Uterus (tissue), 3 donors: ENCODE measurements at regions not wholly inside any gene's neighbourhood (a gene's known extent, or its start where the extent isn't known, plus 50 kb on each side); places are given as distances from the start of the nearest gene placed in this dataset.

Experiments
- DNase-seq, 2 donors: peaks; one replicate each; pipeline ENCODE4 v3.0.0-alpha.2; 2019 to 2020
- H3K27ac ChIP-seq, 2 donors: fragments of 200-600 bp; sonication (generic); 1 replicate in 1 of 2; 2 replicates in 1 of 2; pipeline ENCODE4 v1.5.1; 2016 to 2018
- H3K27me3 ChIP-seq, 2 donors: fragments of 200-600 bp; sonication (generic); one replicate each; pipeline ENCODE4 v1.5.1; 2018 to 2019; ENCODE audit warnings: control low read depth in 1 of 2
- H3K36me3 ChIP-seq, 2 donors: fragments of 200-600 bp; sonication (generic); one replicate each; pipeline ENCODE4 v1.5.1; 2019; ENCODE audit warnings: control low read depth in 1 of 2
- H3K4me1 ChIP-seq, 2 donors: fragments of 200-600 bp; sonication (generic); one replicate each; pipeline ENCODE4 v1.5.1; 2018 to 2019; ENCODE audit warnings: control low read depth in 1 of 2
- H3K4me3 ChIP-seq, 2 donors: fragments of 200-600 bp; sonication (generic); 1 replicate in 1 of 2; 2 replicates in 1 of 2; pipeline ENCODE4 v1.5.1; 2018 to 2019; ENCODE audit warnings: mild to moderate bottlenecking in 1 of 2
- H3K9me3 ChIP-seq, 2 donors: fragments of 200-600 bp; sonication (generic); one replicate each; pipeline ENCODE4 v1.5.1; 2019; ENCODE audit warnings: control low read depth in 1 of 2
- POLR2A ChIP-seq, 2 donors: fragments of 450-650 bp; IDR thresholded peaks; one replicate each; pipeline ENCODE4 v1.6.1; 2016; ENCODE audit warnings: antibody characterized with exemption in 2 of 2, mild to moderate bottlenecking in 1 of 2, moderate library complexity in 1 of 2
- intact Hi-C: fragments of 100-400 bp; cut with DNase I; formaldehyde crosslinking; loops from one replicate; pipeline ENCODE4 v1.15.1; 2023; ENCODE audit warnings: low total_unique reads
- TF ChIP-seq, protein P1 (sequence below), 4 experiments: fragments of 200-600 bp in 2 of 4; fragments of 450-650 bp in 2 of 4; sonication (generic) in 2 of 4; IDR thresholded peaks; one replicate each; pipeline ENCODE4 v1.5.1; 2016 to 2019; ENCODE audit warnings: antibody characterized with exemption in 4 of 4, mild to moderate bottlenecking in 2 of 4, moderate library complexity in 1 of 4
- donor health status: DM: yes; HTN: yes; CAD: no.

- H3K4me3 ChIP-seq: no peak overlapping the region
- H3K9me3 ChIP-seq: no peaks in the 10 kb centered on the region
- no peak overlapping the region for H3K27ac ChIP-seq
- H3K27me3 ChIP-seq: no peaks in the 10 kb centered on the region
- DNase-seq: no peak
- no peaks in the 10 kb centered on the region for H3K4me1 ChIP-seq
- no peak for TF ChIP-seq POLR2A (IDR thresholded peaks at IDR 0.05)
- TF ChIP-seq, protein P1, sequence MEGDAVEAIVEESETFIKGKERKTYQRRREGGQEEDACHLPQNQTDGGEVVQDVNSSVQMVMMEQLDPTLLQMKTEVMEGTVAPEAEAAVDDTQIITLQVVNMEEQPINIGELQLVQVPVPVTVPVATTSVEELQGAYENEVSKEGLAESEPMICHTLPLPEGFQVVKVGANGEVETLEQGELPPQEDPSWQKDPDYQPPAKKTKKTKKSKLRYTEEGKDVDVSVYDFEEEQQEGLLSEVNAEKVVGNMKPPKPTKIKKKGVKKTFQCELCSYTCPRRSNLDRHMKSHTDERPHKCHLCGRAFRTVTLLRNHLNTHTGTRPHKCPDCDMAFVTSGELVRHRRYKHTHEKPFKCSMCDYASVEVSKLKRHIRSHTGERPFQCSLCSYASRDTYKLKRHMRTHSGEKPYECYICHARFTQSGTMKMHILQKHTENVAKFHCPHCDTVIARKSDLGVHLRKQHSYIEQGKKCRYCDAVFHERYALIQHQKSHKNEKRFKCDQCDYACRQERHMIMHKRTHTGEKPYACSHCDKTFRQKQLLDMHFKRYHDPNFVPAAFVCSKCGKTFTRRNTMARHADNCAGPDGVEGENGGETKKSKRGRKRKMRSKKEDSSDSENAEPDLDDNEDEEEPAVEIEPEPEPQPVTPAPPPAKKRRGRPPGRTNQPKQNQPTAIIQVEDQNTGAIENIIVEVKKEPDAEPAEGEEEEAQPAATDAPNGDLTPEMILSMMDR (IDR thresholded peaks at IDR 0.05): no peak
- no peaks in the 10 kb centered on the region for H3K36me3 ChIP-seq
- intact Hi-C loops: no loop called here
These were observed 547.8 kb downstream of the NPHP4 start for GRCh38 chr1:5444396-5444795.

DNA sequence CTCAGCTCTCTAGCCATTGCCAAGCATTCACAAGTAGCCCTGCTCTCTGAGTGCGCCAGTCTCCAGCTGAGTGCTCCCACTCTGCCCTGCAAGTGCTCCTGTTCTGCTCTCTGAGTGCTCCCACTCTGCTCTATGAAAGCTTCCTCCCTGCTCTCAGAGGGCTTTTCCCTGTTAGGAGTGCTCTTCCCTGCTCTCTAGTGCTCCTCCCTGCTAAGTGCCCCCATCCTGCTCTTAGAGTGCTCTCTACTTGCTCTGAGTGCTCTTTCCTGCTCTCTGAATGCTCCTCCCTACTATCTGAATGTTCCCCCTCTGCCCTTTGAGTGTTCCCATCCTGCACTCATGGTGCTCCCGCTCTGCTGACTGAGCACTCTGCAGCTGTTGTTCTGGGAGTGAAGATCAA lies 555.4 kb downstream of the NPHP4 start:
- TF ChIP-seq, protein P1 (IDR thresholded peaks at IDR 0.05): no peak
- no peak for TF ChIP-seq POLR2A (IDR thresholded peaks at IDR 0.05)

DNA sequence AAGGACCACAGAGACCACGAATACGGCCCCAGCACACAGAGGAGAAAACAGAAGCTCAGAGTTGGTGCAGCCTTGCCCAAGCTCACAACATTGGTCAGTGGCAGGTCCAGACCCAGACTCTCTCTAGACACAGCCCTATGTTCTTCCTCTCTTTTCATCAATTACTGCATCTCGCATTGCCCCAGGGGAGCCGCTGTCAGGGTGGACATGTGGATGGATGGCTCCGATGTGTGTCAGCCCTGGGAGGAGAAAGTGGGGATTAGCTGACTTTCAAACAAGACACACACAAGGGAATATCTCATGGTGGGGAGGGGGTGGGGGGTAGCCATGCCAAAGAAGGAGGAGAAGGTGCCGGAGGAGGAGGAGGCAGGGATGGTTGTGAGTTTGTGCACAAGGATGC lies 556.8 kb downstream of the NPHP4 start:
- H3K4me1 ChIP-seq: no peaks in the 10 kb centered on the region
- H3K27ac ChIP-seq: no peak overlapping the region
- no peaks in the 10 kb centered on the region for H3K36me3 ChIP-seq
- DNase-seq: no peak
- H3K27me3 ChIP-seq: no peaks in the 10 kb centered on the region
- no peaks in the 10 kb centered on the region for H3K9me3 ChIP-seq
- no peak overlapping the region for H3K4me3 ChIP-seq
- intact Hi-C loops: no loop called here
- TF ChIP-seq, protein P1 (IDR thresholded peaks at IDR 0.05): no peak
- no peak for TF ChIP-seq POLR2A (IDR thresholded peaks at IDR 0.05)

More for the DNA sequence above, 555.4 kb downstream of the NPHP4 start:
- intact Hi-C loops: no loop called here
- Histone ChIP-seq H3K36me3 (no peaks in the 10 kb centered on the region), H3K4me3 (no peak overlapping the region), H3K27me3 (no peaks in the 10 kb centered on the region), H3K27ac (no peak overlapping the region), H3K9me3 (no peaks in the 10 kb centered on the region), H3K4me1 (no peaks in the 10 kb centered on the region)
- DNase-seq: no peak

DNA sequence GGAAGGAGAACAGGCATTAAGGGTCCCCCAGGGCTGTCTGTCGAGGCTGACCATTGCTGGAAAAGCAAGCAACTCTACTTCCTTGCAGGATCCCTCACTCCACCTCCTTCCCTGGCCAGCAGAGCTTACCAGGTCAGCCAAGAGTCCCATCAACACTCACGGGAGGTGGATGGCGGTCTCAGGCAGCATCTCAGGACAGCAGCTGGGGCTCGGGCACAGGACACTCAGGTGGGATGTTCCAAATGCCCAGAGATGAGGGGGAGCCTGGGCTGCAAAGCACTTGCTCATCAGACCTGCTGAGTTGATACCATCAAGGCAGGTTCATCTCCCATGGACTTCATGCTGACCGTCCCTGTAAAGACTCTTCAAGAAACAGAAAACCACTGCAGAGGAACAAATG lies 559.8 kb downstream of the NPHP4 start:
- TF ChIP-seq, protein P1 (IDR thresholded peaks at IDR 0.05): no peak
- no peak for TF ChIP-seq POLR2A (IDR thresholded peaks at IDR 0.05)
- no peaks in the 10 kb centered on the region for H3K9me3 ChIP-seq
- H3K27me3 ChIP-seq: no peaks in the 10 kb centered on the region
- intact Hi-C loops: no loop called here
- H3K4me1 ChIP-seq: no peaks in the 10 kb centered on the region
- H3K36me3 ChIP-seq: no peaks in the 10 kb centered on the region
- H3K4me3 ChIP-seq: no peak overlapping the region
- no peak for DNase-seq
- H3K27ac ChIP-seq: no peak overlapping the region

DNA sequence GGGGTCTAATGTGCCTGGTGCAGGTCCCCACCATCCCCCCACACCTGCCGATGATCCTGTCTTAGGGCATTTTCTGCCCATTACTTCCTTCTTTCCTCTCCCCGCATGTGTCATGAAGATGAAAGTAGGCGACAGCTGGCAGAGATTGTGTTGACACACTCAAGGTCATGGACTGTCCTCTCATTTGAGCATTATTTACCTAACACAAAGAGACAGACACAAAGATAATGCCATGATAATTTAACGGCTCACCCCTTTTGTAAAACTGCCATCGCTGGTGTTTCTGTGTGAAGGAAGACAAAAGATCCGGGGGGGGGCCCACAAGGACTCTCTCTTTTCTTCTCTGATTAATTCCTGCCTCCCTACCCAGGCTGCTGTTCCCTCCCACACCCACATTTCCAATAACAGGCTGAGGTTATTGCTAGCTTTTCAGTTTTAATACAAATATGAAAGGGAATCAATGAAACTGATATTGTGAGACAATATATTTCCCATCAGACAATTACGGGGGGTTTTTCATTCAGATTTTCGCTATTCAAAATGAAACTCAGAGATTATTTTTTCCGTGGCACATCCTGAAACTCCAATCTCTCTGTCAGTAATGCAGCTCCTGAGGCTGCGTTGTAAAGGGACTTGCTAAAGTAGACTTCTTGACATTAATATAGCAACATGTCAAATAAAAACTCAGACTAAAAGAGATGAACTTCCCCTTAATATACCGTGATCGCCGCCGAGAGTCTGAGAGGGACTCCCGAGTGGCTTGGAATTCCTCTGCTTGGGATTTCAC lies 561.1 kb downstream of the NPHP4 start:
- Histone ChIP-seq H3K27ac (no peak overlapping the region), H3K9me3 (no peaks in the 10 kb centered on the region), H3K4me3 (no peak overlapping the region), H3K27me3 (peaks cover 0 to 4% of the 10 kb centered on the region in 2 donors), H3K36me3 (no peaks in the 10 kb centered on the region), H3K4me1 (no peaks in the 10 kb centered on the region)
- intact Hi-C loops: no loop called here
- no peak for DNase-seq
- TF ChIP-seq, protein P1 (IDR thresholded peaks at IDR 0.05): no peak
- TF ChIP-seq POLR2A (IDR thresholded peaks at IDR 0.05): no peak
